ENCODE measurements at regions not wholly inside any gene's neighbourhood (a gene's known extent, or its start where the extent isn't known, plus 50 kb on each side); places are given as distances from the start of the nearest gene placed in this dataset.

DNA sequence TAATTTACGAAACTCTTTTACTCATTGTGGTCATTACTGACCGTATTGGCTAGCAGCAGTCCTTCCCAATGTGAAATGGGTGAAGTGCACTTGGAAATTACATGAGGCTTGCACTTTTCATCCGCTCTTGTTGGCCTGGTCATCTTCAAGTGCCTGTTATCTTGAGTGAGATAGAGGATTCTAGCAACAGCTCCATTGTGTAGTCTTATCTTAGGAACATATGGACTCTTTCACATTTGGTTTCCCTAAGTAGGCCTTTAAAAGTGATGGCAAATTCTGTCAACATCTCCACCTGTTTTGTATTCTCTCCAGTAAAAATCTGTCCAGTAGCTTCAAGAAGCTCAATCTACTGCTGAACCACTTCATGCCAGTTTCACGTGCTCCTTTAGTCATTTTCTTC is 114.8 kb upstream of the MARCKS start:
- POLR2A ChIA-PET, result no interaction called here
- CTCF ChIA-PET, result interaction anchor here (1.2 to 2.8 kb wide), 4 partner anchors 11 to 117 kb away, joined by 4 to 7 read pairs (median 6); no protein-coding TSS in a partner anchor
- TF ChIP-seq CTCF (IDR thresholded peaks at IDR 0.05; ENCODE audit: control extremely low read depth, extremely low read depth, low read depth, missing control alignments), result no peak
- no peak for DNase-seq (ENCODE audit: extremely low spot score)

- ChIA-PET CTCF (interaction anchor here (1.2 to 1.5 kb wide), 3 partner anchors 11 to 25 kb away, joined by 3 read pairs; no protein-coding TSS in a partner anchor), POLR2A (no interaction called here)
- TF ChIP-seq CTCF (IDR thresholded peaks at IDR 0.05; ENCODE audit: control extremely low read depth, extremely low read depth, low read depth, missing control alignments), result no peak
- no peak for DNase-seq (ENCODE audit: extremely low spot score)
Observed at GRCh38 chr6:113744861-113745260, 112.3 kb upstream of the MARCKS start.

DNA sequence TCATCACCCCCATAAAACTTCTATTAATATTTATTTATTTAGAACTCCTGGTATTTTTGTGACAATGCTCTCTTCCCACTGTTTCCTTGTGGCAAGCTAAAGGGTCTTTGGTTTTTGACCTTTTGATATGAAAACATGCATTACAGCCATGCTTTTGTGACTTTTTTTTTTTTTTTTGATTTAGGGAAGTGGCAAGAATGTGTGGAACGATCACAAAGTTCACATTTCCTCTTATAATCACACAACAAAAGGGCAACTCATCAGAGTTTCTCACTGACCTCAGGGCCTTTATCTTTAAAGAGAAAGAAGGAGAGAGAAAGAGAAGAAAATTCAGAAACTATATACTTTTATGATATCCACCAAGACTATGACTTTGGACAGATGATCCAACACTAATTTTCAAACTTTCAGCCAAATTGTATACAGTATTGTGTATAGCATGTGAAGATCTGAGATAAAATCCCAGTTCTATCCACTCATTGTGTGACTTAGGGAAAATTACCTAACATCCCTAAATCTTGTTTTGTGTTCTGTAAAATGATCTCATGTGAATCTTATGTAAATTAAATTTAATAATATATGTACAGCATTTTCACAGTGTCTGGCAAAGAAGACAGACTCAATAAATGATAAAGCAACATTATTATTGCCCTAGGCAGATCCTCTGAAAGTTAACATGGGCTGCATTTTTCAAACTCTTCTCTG is 106.8 kb upstream of the MARCKS start:
- POLR2A ChIA-PET, result no interaction called here
- CTCF ChIA-PET, result interaction anchor here (0.6 kb wide), 1 partner anchor 31 kb away, joined by 4 read pairs; no protein-coding TSS in a partner anchor
- TF ChIP-seq CTCF (IDR thresholded peaks at IDR 0.05; ENCODE audit: control extremely low read depth, extremely low read depth, low read depth, missing control alignments), result no peak
- DNase-seq (ENCODE audit: extremely low spot score), result no peak

- TF ChIP-seq CTCF (IDR thresholded peaks at IDR 0.05; ENCODE audit: control extremely low read depth, extremely low read depth, low read depth, missing control alignments), result no peak
- no peak for DNase-seq (ENCODE audit: extremely low spot score)
- POLR2A ChIA-PET, result no interaction called here
- CTCF ChIA-PET, result no interaction called here
Observed at GRCh38 chr6:113754291-113754690, 102.9 kb upstream of the MARCKS start.

GRCh38 chr6:113755449-113756289 is 101.5 kb upstream of the MARCKS start:
- no peak for TF ChIP-seq CTCF (IDR thresholded peaks at IDR 0.05; ENCODE audit: control extremely low read depth, extremely low read depth, low read depth, missing control alignments)
- peak; percentile 54 for DNase-seq (ENCODE audit: extremely low spot score)
- ChIA-PET POLR2A (interaction anchor here (0.5 to 1.3 kb wide), 4 partner anchors 22 to 130 kb away, joined by 3 to 6 read pairs (median 4); no protein-coding TSS in a partner anchor), CTCF (interaction anchor here (0.7 to 2.3 kb wide), 11 partner anchors 10 to 130 kb away, joined by 3 to 8 read pairs (median 3); no protein-coding TSS in a partner anchor)

GRCh38 chr6:113756290-113756665 is 100.9 kb upstream of the MARCKS start:
- no peak for DNase-seq (ENCODE audit: extremely low spot score)
- POLR2A ChIA-PET, result interaction anchor here (0.5 to 1.3 kb wide), 4 partner anchors 21 to 130 kb away, joined by 3 to 6 read pairs (median 4); no protein-coding TSS in a partner anchor
- TF ChIP-seq CTCF (IDR thresholded peaks at IDR 0.05; ENCODE audit: control extremely low read depth, extremely low read depth, low read depth, missing control alignments), result no peak
- CTCF ChIA-PET, result interaction anchor here (0.8 to 2.3 kb wide), 11 partner anchors 10 to 130 kb away, joined by 3 to 8 read pairs (median 3); no protein-coding TSS in a partner anchor

Measured in GM10248 (cell line).